ENCODE measurements at regions not wholly inside any gene's neighbourhood (a gene's known extent, or its start where the extent isn't known, plus 50 kb on each side); places are given as distances from the start of the nearest gene placed in this dataset.

DNA sequence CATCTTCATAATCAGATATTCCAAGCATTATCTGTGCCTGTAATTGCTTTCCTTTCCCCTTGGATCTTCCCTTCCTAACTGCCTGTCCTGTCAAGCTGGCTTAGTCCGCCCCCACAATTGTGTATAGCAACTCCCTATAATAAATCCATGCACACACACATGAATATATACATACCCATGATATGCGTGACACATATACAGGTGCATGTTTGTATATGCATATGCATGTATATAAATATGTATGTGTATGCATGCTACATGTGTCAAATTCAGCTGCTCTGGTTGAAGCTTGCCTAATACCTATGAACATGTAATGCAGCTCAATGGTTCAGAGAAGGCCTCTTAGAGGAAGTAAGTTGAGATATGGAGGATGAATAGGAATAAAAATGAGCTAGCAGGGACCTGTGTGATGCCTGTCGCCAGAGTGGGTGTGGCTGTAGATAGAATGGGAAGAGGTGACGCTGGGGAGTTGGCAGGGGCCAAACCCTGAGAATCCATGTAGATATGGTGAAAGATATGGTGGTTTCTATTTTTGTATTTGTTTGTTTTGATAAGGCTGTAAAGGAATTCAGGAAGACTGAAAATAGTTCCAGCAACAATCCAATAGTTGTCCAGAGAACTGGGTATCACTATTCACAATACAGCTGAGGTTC, 595.0 kb upstream of the BOD1L1 start:
- TF ChIP-seq, protein P1, sequence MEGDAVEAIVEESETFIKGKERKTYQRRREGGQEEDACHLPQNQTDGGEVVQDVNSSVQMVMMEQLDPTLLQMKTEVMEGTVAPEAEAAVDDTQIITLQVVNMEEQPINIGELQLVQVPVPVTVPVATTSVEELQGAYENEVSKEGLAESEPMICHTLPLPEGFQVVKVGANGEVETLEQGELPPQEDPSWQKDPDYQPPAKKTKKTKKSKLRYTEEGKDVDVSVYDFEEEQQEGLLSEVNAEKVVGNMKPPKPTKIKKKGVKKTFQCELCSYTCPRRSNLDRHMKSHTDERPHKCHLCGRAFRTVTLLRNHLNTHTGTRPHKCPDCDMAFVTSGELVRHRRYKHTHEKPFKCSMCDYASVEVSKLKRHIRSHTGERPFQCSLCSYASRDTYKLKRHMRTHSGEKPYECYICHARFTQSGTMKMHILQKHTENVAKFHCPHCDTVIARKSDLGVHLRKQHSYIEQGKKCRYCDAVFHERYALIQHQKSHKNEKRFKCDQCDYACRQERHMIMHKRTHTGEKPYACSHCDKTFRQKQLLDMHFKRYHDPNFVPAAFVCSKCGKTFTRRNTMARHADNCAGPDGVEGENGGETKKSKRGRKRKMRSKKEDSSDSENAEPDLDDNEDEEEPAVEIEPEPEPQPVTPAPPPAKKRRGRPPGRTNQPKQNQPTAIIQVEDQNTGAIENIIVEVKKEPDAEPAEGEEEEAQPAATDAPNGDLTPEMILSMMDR (conservative IDR thresholded peaks at IDR 0.05) = no peak
- no peak for TF ChIP-seq EZH2 (IDR thresholded peaks at IDR 0.05; ENCODE audit: low read depth)
